ENCODE measurements at regions not wholly inside any gene's neighbourhood (a gene's known extent, or its start where the extent isn't known, plus 50 kb on each side); places are given as distances from the start of the nearest gene placed in this dataset.

GRCh38 chr9:81871695-81872094 is 56.5 kb upstream of the SPATA31D4 start:
- no peaks in the 10 kb centered on the region for H3K36me3 ChIP-seq
- TF ChIP-seq EP300 (IDR thresholded peaks at IDR 0.05) (no peak), CTCF (IDR thresholded peaks at IDR 0.05) (no peak), POLR2AphosphoS5 (IDR thresholded peaks at IDR 0.05) (no peak)
- H3K4me3 ChIP-seq: no peak overlapping the region
- no peaks in the 10 kb centered on the region for H3K4me1 ChIP-seq
- 31 to 33% methylated on average over 1 of the region's 1 CpG for WGBS, 2 donors (ENCODE audit: low coverage in 1 of 2)
- no peaks in the 10 kb centered on the region for H3K27me3 ChIP-seq
- no peaks in the 10 kb centered on the region for H3K9me3 ChIP-seq
- ATAC-seq: no peak
- no peak overlapping the region for H3K27ac ChIP-seq

- H3K4me1 ChIP-seq: no peaks in the 10 kb centered on the region
- no peak for ATAC-seq
- H3K36me3 ChIP-seq: no peaks in the 10 kb centered on the region
- H3K9me3 ChIP-seq: no peaks in the 10 kb centered on the region
- TF ChIP-seq EP300 (IDR thresholded peaks at IDR 0.05) (no peak), CTCF (IDR thresholded peaks at IDR 0.05) (no peak), POLR2A (IDR thresholded peaks at IDR 0.05) (no peak)
- no peak overlapping the region for H3K4me3 ChIP-seq
- H3K27ac ChIP-seq: no peak overlapping the region
- 70 to 73% methylated on average over 5 to 7 of the region's 7 CpGs for WGBS, 2 donors (ENCODE audit: low coverage in 1 of 2)
- H3K27me3 ChIP-seq: no peaks in the 10 kb centered on the region
Measured at GRCh38 chr9:81874250-81874649, 54.0 kb upstream of the SPATA31D4 start.

- ATAC-seq: no peak
- Histone ChIP-seq H3K9me3 (no peaks in the 10 kb centered on the region), H3K27me3 (no peaks in the 10 kb centered on the region), H3K4me1 (no peaks in the 10 kb centered on the region), H3K4me3 (no peak overlapping the region), H3K36me3 (no peaks in the 10 kb centered on the region), H3K27ac (no peak overlapping the region)
- TF ChIP-seq EP300 (IDR thresholded peaks at IDR 0.05) (no peak), CTCF (IDR thresholded peaks at IDR 0.05) (no peak), POLR2AphosphoS5 (IDR thresholded peaks at IDR 0.05) (no peak), POLR2A (IDR thresholded peaks at IDR 0.05) (no peak)
- WGBS, 2 donors (ENCODE audit: low coverage in 1 of 2): 25 to 28% methylated on average over 4 of the region's 4 CpGs
Measured at GRCh38 chr9:81874931-81875330, 53.3 kb upstream of the SPATA31D4 start.

GRCh38 chr9:81877047-81877446 is 51.2 kb upstream of the SPATA31D4 start:
- Histone ChIP-seq H3K27me3 (no peaks in the 10 kb centered on the region), H3K4me1 (no peaks in the 10 kb centered on the region), H3K36me3 (no peaks in the 10 kb centered on the region), H3K4me3 (no peak overlapping the region), H3K27ac (no peak overlapping the region), H3K9me3 (no peaks in the 10 kb centered on the region)
- TF ChIP-seq CTCF (IDR thresholded peaks at IDR 0.05): no peak
- TF ChIP-seq POLR2A (IDR thresholded peaks at IDR 0.05): no peak
- TF ChIP-seq POLR2AphosphoS5 (IDR thresholded peaks at IDR 0.05): no peak
- TF ChIP-seq EP300 (IDR thresholded peaks at IDR 0.05): no peak
- WGBS, 2 donors (ENCODE audit: low coverage in 1 of 2): 94 to 100% methylated on average over 4 to 9 of the region's 9 CpGs
- no peak for ATAC-seq

Measured in gastroesophageal sphincter (tissue), 4 donors.